ENCODE measurements at regions not wholly inside any gene's neighbourhood (a gene's known extent, or its start where the extent isn't known, plus 50 kb on each side); places are given as distances from the start of the nearest gene placed in this dataset.

DNA sequence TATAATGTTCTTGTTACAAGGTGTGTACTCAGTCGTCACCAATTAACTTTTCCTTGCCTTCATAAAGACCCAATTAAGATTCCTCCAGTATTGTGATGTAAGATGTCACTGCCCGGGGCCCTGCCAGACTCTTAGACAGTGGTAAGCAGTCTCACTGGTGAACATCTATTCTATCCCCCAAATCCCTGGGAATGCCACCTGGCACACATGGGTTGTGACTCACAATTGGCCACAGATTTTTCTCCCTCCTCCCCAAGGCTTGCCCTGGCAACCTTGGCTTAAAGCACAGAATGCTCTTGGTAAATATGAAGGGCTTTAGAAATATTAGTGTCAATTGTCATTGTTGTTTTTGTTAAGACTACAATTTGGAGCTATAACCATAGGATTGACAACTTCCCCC, 287.9 kb downstream of the ETAA1 start:
- Histone ChIP-seq H3K27ac (ENCODE audit: low read depth) (no peak overlapping the region), H3K4me1 (ENCODE audit: insufficient read depth) (no peaks in the 10 kb centered on the region), H3K36me3 (ENCODE audit: insufficient read depth) (no peaks in the 10 kb centered on the region), H3F3A (replicated peaks; ENCODE audit: low read depth) (no peaks in the 10 kb centered on the region), H3K79me2 (replicated peaks; ENCODE audit: insufficient read depth) (no peaks in the 10 kb centered on the region), H2AFZ (no peak overlapping the region), H3K9me2 (ENCODE audit: insufficient read depth) (peaks cover 4% of the 10 kb centered on the region; the same call in 1 of the 2 replicates), H3K27me3 (ENCODE audit: insufficient read depth) (no peaks in the 10 kb centered on the region), H3K4me2 (no peak overlapping the region), H4K20me1 (replicated peaks; ENCODE audit: insufficient read depth) (no peaks in the 10 kb centered on the region), H3K4me3 (no peak overlapping the region)
- H3K4me3 Mint-ChIP-seq = no peak overlapping the region
- H3K27ac Mint-ChIP-seq = no peak overlapping the region
- DNase-seq (ENCODE audit: low spot score) (no peak), ATAC-seq (no peak)
- no peaks in the 10 kb centered on the region for H3K27me3 Mint-ChIP-seq (ENCODE audit: insufficient read depth, low read depth, poor library complexity)
- no peaks in the 10 kb centered on the region for H3K36me3 Mint-ChIP-seq (ENCODE audit: low read depth)
- TF ChIP-seq JUNB (IDR thresholded peaks at IDR 0.05; ENCODE audit: unreplicated experiment) (no peak), POLR2AphosphoS5 (IDR thresholded peaks at IDR 0.05; ENCODE audit: low read depth) (no peak), NANOG (IDR thresholded peaks at IDR 0.05; ENCODE audit: borderline replicate concordance) (no peak), STAT1 (IDR thresholded peaks at IDR 0.05; ENCODE audit: unreplicated experiment) (no peak), ZNF331 (CRISPR knock-in tag; IDR thresholded peaks at IDR 0.05; ENCODE audit: low read depth) (no peak), ZNF114 (CRISPR knock-in tag; IDR thresholded peaks at IDR 0.05) (no peak), CREB1 (CRISPR knock-in tag; IDR thresholded peaks at IDR 0.05; ENCODE audit: low read depth) (no peak), EZH2phosphoT487 (IDR thresholded peaks at IDR 0.05; ENCODE audit: unreplicated experiment) (no peak), EZH2 (IDR thresholded peaks at IDR 0.05; ENCODE audit: low read depth, unreplicated experiment) (no peak)
- TF ChIP-seq, protein P1, sequence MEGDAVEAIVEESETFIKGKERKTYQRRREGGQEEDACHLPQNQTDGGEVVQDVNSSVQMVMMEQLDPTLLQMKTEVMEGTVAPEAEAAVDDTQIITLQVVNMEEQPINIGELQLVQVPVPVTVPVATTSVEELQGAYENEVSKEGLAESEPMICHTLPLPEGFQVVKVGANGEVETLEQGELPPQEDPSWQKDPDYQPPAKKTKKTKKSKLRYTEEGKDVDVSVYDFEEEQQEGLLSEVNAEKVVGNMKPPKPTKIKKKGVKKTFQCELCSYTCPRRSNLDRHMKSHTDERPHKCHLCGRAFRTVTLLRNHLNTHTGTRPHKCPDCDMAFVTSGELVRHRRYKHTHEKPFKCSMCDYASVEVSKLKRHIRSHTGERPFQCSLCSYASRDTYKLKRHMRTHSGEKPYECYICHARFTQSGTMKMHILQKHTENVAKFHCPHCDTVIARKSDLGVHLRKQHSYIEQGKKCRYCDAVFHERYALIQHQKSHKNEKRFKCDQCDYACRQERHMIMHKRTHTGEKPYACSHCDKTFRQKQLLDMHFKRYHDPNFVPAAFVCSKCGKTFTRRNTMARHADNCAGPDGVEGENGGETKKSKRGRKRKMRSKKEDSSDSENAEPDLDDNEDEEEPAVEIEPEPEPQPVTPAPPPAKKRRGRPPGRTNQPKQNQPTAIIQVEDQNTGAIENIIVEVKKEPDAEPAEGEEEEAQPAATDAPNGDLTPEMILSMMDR (conservative IDR thresholded peaks at IDR 0.05; ENCODE audit: low read depth in 2 of 2) = no peak
- TF ChIP-seq, protein P2, sequence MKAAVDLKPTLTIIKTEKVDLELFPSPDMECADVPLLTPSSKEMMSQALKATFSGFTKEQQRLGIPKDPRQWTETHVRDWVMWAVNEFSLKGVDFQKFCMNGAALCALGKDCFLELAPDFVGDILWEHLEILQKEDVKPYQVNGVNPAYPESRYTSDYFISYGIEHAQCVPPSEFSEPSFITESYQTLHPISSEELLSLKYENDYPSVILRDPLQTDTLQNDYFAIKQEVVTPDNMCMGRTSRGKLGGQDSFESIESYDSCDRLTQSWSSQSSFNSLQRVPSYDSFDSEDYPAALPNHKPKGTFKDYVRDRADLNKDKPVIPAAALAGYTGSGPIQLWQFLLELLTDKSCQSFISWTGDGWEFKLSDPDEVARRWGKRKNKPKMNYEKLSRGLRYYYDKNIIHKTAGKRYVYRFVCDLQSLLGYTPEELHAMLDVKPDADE (IDR thresholded peaks at IDR 0.05) = no peak
- TF ChIP-seq, protein P3, sequence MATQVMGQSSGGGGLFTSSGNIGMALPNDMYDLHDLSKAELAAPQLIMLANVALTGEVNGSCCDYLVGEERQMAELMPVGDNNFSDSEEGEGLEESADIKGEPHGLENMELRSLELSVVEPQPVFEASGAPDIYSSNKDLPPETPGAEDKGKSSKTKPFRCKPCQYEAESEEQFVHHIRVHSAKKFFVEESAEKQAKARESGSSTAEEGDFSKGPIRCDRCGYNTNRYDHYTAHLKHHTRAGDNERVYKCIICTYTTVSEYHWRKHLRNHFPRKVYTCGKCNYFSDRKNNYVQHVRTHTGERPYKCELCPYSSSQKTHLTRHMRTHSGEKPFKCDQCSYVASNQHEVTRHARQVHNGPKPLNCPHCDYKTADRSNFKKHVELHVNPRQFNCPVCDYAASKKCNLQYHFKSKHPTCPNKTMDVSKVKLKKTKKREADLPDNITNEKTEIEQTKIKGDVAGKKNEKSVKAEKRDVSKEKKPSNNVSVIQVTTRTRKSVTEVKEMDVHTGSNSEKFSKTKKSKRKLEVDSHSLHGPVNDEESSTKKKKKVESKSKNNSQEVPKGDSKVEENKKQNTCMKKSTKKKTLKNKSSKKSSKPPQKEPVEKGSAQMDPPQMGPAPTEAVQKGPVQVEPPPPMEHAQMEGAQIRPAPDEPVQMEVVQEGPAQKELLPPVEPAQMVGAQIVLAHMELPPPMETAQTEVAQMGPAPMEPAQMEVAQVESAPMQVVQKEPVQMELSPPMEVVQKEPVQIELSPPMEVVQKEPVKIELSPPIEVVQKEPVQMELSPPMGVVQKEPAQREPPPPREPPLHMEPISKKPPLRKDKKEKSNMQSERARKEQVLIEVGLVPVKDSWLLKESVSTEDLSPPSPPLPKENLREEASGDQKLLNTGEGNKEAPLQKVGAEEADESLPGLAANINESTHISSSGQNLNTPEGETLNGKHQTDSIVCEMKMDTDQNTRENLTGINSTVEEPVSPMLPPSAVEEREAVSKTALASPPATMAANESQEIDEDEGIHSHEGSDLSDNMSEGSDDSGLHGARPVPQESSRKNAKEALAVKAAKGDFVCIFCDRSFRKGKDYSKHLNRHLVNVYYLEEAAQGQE (IDR thresholded peaks at IDR 0.05; ENCODE audit: unreplicated experiment) = no peak
- no peaks in the 10 kb centered on the region for H3K4me1 Mint-ChIP-seq
- no peaks in the 10 kb centered on the region for H3K9me3 Mint-ChIP-seq
